ENCODE measurements at regions not wholly inside any gene's neighbourhood (a gene's known extent, or its start where the extent isn't known, plus 50 kb on each side); places are given as distances from the start of the nearest gene placed in this dataset.

- no peaks in the 10 kb centered on the region for H3K27me3 ChIP-seq
- no peaks in the 10 kb centered on the region for H3K9me3 ChIP-seq
- DNase-seq, result no peak
- H3K4me1 ChIP-seq, result no peaks in the 10 kb centered on the region
- WGBS, 2 donors, result 84 to 90% methylated on average over 3 of the region's 3 CpGs
- intact Hi-C loops (cut with DNase I), result no loop called here
- TF ChIP-seq POLR2A (IDR thresholded peaks at IDR 0.05) (no peak), CTCF (IDR thresholded peaks at IDR 0.05) (no peak)
- H3K4me3 ChIP-seq (replicated peaks in 1 of 3), result no peak overlapping the region
- no peaks in the 10 kb centered on the region for H3K36me3 ChIP-seq
- no peak overlapping the region for H3K27ac ChIP-seq
Observed at GRCh38 chr13:83204886-83205285, 677.4 kb downstream of the SLITRK1 start.

- H3K27me3 ChIP-seq, result no peaks in the 10 kb centered on the region
- H3K9me3 ChIP-seq, result no peaks in the 10 kb centered on the region
- no peaks in the 10 kb centered on the region for H3K4me1 ChIP-seq
- no peak for DNase-seq
- no peak overlapping the region for H3K27ac ChIP-seq
- intact Hi-C loops (cut with DNase I), result no loop called here
- no peak overlapping the region for H3K4me3 ChIP-seq (replicated peaks in 1 of 3)
- TF ChIP-seq CTCF (IDR thresholded peaks at IDR 0.05) (no peak), POLR2A (IDR thresholded peaks at IDR 0.05) (no peak)
- WGBS, 2 donors, result 66 to 67% methylated on average over 3 of the region's 3 CpGs
- H3K36me3 ChIP-seq, result no peaks in the 10 kb centered on the region
Observed at GRCh38 chr13:83201506-83201905, 680.8 kb downstream of the SLITRK1 start.

GRCh38 chr13:83197316-83197715 lies 685.0 kb downstream of the SLITRK1 start:
- Histone ChIP-seq H3K27me3 (no peaks in the 10 kb centered on the region), H3K36me3 (no peaks in the 10 kb centered on the region), H3K4me1 (no peaks in the 10 kb centered on the region), H3K9me3 (no peaks in the 10 kb centered on the region), H3K27ac (no peak overlapping the region), H3K4me3 (replicated peaks in 1 of 3) (no peak overlapping the region)
- intact Hi-C loops (cut with DNase I), result no loop called here
- no peak for DNase-seq
- WGBS, 2 donors, result 82 to 84% methylated on average over 3 of the region's 3 CpGs
- TF ChIP-seq CTCF (IDR thresholded peaks at IDR 0.05), result no peak
- TF ChIP-seq POLR2A (IDR thresholded peaks at IDR 0.05), result no peak

GRCh38 chr13:83190020-83190419 lies 692.3 kb downstream of the SLITRK1 start:
- H3K27ac ChIP-seq, result no peak overlapping the region
- H3K4me3 ChIP-seq (replicated peaks in 1 of 3), result no peak overlapping the region
- intact Hi-C loops (cut with DNase I), result no loop called here
- H3K9me3 ChIP-seq, result no peaks in the 10 kb centered on the region
- WGBS, 2 donors, result 68 to 88% methylated on average over 3 of the region's 3 CpGs
- H3K4me1 ChIP-seq, result no peaks in the 10 kb centered on the region
- DNase-seq, result no peak
- TF ChIP-seq POLR2A (IDR thresholded peaks at IDR 0.05) (no peak), CTCF (IDR thresholded peaks at IDR 0.05) (no peak)
- no peaks in the 10 kb centered on the region for H3K27me3 ChIP-seq
- H3K36me3 ChIP-seq, result no peaks in the 10 kb centered on the region

- no peak overlapping the region for H3K4me3 ChIP-seq (replicated peaks in 1 of 3)
- DNase-seq, result no peak
Observed at GRCh38 chr13:83184819-83185218, 697.5 kb downstream of the SLITRK1 start.

More at GRCh38 chr13:83184819-83185218, 697.5 kb downstream of the SLITRK1 start:
- WGBS, 2 donors, result 66 to 68% methylated on average over 2 of the region's 2 CpGs
- TF ChIP-seq POLR2A (IDR thresholded peaks at IDR 0.05) (no peak), CTCF (IDR thresholded peaks at IDR 0.05) (no peak)
- Histone ChIP-seq H3K36me3 (no peaks in the 10 kb centered on the region), H3K4me1 (no peaks in the 10 kb centered on the region), H3K27ac (no peak overlapping the region), H3K9me3 (no peaks in the 10 kb centered on the region), H3K27me3 (no peaks in the 10 kb centered on the region)
- intact Hi-C loops (cut with DNase I), result no loop called here
